Right lung (tissue), 2 donors: ENCODE measurements at regions not wholly inside any gene's neighbourhood (a gene's known extent, or its start where the extent isn't known, plus 50 kb on each side); places are given as distances from the start of the nearest gene placed in this dataset.
A peak's percentile ranks its signal among the peaks of the same experiment; 100 is the strongest.
"Not testable (repeated sequence)": the region's sequence is repeated elsewhere in the genome, so short reads cannot be mapped to it uniquely, and the experiment has no call there.

ENCODE experiments used
- DNase-seq, 2 donors: peaks; one replicate each; pipeline ENCODE4 v3.0.0-alpha.2; 2013

DNA sequence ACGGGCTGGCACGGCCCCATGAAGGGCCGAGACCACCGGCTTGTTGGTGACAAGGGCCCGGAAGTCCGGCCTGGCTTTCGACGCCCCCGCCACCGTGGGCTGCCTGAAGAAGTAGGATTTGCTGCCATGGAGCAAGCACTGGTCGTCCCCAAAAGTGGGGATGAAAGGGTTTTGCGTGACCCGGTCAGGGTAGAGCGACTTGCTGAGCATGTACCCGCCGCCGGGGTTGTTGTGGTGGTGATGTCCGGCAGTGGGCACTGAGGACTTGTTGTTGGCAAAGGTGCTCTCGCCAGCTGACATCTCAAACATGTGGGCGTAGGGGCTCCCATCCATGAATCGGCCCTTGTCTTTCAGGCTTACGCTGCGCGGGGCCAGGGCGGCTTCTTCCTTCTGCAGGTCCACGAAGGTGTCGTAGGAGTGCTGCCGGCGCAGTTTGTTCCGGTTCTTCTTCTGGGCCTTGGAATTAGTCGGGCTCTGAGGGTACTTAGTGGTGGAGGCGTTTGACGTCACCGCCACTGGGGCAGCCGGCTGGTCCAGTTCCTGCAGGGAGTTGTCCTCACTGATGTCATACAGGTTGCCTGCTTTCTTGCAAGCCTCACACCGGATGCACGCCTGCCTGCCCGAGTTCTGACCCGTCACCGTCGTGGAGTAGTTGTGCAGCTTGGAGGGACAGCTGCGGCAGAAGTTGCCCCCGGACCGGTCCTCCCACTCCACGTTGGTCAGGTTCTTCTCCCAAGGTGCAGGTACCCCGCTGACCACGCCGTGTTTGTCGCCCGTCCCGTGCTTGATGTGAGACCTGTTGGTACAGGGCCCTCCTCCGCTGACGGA, 366.6 kb downstream of the EMP1 start:
- DNase-seq, result no peak

DNA sequence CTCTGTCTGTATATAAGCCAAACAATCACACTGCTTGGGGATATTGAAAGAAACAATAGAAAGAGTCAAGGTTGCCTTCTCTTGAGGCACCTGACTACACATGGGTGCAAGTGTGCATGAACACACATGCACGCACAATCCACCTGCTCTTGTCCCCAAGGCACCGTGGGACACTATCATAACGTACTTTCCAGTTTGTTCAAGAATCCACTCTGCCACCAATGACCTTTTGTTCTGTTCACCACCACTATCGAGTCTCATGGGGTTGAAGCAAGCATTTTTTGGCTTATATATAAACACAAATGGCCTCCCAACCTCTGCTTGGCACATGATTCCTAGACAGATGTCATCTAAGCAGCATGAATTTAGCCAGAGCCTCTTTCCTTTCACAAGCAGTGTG, 365.4 kb downstream of the EMP1 start:
- no peak for DNase-seq

DNA sequence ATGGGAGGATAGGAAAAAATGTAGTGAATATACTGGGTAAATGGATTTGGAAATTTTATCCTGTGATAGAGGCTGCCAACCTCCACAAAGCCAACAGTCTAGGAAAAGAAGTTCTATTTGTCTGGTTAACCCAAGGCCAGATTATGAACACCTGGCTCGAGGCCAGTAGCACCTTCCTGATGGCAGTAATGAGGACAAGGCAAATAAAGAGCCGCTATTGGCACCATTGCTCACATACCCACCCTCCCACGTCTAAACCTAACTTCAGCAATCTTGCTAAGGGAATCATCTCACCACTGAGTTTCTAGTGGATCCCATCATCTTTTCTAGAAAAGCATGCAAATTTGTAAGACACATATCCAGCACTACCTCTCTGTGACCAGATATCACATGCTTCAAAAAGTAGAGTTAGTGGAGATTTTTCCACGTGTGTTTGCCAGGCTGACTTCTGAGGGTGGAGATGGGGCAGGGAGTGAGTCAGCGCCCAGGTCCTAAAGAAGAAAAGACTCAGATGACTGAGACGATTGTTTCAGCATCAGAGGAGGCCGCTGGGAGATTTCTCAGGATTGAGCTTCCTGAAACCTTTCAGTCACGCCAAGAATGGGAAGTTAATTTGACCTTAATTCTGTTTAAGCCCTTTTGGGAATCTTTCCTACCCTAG, 362.9 kb downstream of the EMP1 start:
- no peak for DNase-seq

DNA sequence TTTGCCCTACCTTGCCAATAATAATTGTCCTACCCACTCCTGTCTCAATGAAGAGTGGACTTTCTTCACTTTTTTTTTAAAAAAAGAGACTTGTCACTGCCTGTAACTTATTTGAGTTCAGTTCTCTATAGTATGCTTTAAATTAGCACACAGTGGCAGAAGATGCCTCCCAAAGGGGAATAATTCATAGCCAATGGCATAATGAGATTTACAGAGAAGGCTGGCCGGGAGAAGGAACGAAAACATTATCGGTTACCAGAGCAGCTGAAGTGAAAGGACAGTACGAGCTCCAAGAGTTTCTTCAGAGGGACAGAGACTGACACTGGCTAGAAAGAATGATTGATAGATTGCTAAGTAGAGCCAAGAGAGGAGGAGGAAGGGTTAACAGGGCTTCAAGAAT, 356.3 kb downstream of the EMP1 start:
- no peak for DNase-seq

DNA sequence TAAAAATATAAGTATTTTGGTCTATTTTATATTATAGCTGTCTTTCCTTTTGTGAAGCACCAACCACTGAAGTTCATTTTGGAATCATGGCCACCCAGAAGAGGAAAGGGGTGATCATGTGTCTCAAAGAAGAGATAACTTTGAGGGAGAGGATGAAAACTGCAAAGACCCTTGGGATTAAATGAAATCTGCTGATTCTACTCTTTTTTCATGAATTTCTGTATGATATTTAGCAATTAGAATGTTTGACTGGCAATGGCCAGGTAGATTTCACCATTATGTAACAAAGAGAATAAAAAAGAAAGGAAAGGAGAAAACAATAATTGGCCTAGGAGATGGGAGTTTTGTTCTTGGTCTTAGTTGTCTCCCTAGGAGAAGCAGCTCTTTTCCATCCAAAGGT, 350.8 kb downstream of the EMP1 start:
- no peak for DNase-seq

DNA sequence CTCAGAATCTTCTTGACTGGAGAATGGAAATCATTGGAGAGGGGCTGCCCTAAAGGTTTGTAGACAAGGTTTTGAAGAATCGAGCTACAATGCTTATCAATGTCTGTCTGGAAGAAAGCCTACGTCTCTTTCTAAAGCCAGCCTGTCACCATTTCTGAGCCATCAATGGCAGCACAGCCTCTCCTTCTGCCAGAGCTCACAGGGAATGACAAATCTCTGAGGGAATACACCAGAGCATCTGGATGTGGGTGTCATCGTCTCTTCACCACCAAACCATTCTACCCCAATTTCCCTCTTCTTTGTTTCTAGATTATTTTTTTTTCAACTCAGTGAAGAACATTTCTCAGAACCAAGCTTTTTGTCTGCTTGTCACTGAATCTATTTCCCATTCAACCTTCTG, 349.7 kb downstream of the EMP1 start:
- DNase-seq, result no peak

DNA sequence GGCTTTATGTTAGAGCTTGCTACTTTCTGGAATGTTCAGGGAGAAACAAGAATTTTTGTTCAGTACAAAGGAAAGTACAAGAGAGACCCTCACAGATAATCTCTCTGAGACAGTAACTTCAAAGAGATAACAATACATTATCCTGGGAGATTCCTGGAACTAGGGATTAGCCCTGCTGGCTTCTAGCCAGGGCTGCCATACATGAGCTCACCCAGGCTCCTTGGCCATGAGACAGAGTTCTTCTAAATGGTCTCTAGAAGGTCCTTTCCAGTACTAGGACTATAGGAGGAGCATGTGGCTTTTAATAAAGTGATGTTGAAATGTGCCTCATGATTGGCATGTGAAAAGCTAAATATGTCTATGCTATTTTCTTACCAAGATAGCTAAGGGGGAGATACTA, 342.5 kb downstream of the EMP1 start:
- DNase-seq, result no peak

DNA sequence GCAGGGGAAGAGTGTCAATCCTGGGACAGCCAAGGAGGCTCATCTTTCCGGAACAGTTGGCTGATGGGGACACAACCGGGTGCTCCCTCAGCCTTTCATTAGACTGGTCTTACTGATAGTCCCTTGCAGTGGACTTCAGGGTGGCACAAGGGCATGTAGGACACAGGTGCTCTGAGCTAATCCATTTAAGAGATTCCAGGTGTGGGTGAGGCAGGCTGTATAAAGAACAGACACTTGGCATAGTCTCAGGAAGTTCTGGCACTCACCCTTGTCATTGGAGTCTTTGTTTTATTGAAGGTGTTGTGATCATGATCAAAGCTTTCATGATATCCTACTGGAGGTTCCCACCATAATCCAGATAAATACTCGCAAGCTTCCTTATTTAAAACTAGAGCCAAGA, 341.6 kb downstream of the EMP1 start:
- DNase-seq, result no peak

DNA sequence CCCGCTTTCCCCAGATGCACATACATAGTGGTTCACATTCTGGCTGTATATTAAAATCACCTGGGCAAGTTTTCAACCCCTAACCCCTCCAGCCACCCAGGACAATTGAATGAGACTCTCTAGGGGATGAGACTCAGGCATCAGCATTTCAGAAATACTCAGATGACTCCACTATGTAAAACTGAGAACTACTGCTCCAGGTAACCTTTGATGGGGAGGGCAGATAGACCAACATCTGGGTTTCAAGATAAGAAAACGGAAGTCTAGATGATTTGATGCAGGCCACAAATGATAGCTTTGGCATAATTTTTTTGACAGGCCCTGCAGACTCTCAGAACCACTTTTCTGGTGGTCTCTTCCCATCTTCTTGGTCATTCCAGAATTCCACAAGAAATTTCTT, 341.1 kb downstream of the EMP1 start:
- DNase-seq, result no peak

DNA sequence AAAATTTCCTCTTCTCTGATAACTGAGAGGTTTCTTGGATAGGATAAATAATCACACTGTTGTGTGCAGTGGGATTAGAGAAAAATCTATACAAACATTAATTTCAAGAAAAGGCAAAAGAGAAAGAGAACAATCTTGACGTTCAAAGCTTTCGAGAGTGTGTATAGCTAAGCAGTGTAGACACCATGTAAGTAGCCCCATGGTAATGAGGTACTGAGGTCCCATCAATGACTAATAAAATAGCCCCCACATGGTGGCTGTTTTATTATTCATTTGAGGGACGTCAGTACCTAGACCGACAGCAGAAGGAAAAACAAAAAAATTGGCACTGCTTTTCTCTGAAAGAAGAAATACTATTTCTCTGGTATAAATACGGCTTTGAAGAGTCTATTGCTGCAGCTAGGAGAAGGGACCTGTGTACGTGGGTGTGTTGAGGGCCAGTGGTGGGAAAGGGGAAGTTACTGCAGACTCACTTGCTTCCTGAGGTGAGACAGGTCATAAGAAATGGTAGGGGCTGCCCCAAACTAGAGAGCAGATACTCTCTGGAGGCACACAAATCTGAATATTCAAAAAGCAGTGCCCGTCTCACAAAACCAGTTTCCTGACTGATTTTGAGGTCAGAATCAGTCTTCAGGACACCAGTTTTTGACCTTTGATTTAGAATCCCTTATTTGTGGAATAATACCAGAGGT, 339.8 kb downstream of the EMP1 start:
- DNase-seq, result no peak

DNA sequence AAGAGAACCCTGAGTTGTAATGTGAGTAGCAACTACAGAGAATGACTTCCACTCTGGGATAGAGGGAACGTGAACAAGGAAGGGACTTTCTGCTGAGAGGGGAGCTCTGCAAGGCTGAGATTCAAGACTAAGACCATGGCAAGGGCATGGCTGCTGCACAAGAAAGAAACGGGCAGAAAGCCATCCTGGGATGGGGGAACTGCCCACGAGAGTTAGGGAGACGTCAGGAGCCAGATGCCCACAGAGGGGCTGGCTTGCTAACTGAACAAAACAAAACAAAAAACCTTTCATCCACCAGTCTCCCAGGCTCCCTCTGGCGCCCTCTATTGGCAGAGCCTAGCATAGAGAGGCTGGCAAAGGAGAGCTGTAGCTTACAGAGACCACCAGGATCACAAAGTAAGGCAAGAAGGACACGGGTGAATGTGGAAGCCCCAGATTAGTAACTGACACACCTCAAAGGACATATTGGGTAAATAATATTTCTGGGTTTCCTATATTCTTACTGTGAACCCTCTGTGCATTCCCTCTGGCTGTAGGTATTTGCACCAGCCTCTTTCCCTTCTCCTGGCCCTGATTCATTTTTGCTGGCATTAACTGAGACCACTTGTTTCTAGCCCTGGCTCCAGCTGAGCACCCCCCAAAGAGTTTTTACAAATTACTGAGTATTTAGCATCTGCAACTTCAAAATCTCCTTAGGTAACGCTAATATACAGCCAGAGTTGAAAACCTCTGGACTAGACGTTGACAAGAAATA, 338.3 kb downstream of the EMP1 start:
- peak; percentile 52 to 59 for DNase-seq

DNA sequence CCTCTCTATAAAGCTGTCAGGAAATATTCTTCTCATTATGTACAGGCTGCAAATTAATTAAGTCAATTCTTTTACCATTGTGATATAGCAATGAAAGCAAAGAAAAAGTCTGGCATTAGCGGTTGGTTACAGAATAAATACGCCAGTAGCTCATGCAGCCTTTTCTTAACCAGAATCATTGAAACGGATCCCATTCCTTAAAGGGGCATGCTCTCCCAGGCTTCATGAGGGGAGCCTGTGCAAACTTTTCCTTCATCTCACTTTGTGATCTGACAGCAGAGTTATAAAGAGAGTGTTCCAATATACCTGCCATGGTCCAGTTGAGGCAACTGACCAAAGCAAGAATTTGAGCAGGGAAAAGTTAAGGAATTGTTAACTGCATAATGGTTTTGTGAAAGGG, 337.7 kb downstream of the EMP1 start:
- DNase-seq, result no peak

DNA sequence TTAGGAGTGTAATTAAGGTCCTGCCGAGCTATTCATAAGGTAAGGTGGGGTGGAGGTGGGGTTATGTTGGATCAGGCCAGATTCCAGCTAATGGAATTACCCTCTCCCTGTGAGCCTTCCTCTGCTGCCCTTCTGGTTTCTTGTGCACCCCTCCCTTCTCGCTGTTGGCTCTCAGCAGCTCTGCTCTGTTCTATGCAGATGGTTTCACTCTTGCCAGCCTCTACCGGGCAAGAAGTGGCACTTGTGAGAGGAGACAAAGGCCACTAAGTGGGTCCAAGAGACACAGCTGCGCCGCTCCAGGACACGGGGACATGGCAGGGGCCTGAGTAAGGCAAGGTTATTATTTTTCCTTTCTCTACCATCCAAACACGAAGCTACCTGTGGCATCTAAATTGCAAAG, 334.4 kb downstream of the EMP1 start:
- no peak for DNase-seq

DNA sequence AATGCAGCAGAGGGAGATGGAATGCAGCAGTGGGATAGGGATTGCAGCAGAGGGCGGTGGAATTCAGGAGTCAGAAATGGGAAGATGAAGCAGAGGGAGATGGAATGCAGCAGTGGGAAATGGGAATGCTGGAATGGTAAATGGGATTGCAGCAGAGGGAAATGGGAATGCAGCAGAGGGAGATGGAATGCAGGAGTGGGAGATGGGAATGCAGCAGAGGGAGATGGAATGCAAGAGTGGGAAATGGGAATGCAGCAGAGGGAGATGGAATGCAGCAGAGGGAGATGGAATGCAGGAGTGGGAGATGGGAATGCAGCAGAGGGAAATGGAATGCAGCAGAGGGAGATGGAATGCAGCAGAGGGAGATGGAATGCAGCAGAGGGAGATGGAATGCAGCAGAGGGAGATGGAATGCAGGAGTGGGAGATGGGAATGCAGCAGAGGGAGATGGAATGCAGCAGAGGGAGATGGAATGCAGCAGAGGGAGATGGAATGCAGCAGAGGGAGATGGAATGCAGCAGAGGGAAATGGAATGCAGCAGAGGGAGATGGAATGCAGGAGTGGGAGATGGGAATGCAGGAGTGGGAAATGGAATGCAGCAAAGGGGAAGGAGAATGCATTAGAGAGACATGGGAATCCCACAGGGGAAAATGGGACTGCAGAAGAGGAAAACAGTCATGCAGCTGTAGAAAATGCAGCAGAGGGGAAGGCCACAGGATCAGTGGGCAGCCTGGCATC, 329.8 kb downstream of the EMP1 start:
- DNase-seq, result not testable (repeated sequence)

DNA sequence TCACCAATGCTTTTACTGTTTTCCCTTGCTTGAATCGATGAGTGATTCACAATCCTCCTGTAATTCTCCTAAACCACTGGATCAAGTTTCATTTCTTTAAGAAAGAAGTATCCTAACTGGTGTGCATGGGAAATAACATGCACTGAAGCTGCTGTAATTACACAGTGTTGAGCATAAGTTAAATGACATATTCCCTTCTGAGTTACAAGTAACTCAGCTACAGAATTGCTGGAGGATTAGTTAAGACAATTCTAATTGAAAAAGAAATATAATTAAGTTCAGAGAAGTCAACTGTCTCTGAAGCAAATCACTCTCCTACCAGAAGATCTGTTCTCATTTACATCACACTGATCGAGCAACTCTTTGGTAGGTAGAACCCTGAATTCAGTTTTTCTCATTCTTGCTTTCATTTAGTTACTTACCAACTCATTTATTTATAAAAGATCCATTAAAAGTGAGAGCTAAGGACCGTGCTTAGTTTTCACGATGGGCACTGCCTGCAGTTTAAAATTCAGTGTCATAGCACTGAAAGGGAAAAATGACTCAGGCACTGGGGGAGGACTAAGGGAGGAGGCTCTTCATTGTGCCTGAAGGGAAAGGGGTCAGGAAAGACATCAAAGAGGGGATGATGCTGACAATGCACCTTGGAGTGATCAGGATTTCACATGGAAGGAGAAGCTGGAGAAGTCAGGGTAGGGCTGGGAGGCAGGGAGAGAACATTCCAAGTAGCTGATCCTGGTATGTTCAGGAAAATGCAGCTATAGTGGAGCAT, 327.2 kb downstream of the EMP1 start:
- DNase-seq, result no peak

DNA sequence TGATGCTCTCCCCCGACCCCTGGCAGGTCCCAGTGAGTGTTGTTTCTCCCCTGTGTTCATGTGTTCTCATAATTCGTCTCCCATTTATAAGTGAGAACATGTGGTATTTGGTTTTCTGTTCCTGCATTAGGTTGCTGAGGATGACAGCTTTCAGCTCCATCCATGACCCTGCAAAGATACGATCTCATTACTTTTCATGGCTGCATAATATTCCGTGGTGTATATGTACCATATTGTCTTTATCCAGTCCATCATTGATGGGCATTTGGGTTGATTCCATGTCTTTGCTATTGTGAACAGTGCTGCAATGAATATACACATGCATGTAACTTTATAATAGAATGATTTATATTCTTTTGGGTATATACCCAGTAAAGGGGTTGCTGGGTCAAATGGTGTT, 321.5 kb downstream of the EMP1 start:
- not testable (repeated sequence) for DNase-seq

DNA sequence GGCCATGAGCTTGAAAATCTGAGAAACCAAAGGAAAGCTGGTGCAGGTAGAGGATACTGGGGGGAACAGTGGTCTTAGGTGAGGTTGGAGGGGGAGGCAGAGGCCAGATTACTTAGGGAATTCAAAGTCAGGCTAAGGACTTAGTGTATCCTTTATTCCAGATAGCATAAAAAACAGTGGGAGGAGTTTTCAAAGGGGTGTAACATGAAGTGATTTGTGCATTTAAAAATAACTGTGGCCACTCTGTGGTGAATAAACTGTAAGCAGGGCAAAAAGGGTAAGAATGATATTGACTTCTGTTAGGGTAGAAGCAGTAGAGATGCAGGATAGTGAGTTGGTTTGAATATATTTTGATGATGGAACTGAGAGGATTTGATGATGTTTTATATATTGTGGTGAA, 313.2 kb downstream of the EMP1 start:
- DNase-seq, result no peak

DNA sequence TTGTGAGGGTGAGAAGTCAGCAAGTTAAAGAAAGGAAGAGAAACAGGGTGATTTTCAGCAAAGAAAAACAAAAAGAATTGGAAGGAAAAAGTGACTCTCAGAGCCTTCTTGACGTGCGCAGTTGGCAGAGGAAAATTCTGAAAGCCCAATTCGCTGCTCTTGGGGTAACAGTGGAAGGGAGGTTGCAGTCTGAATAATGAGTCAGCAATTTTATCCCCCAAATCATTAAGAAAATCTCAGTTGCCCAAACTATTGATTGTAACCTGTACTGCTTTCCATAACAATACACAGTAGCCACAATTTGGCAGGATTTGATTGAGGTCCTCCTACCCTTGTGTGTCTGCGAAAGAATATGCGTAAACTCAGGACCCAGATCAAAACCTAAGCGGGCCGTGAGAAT, 309.1 kb downstream of the EMP1 start:
- DNase-seq, result no peak

DNA sequence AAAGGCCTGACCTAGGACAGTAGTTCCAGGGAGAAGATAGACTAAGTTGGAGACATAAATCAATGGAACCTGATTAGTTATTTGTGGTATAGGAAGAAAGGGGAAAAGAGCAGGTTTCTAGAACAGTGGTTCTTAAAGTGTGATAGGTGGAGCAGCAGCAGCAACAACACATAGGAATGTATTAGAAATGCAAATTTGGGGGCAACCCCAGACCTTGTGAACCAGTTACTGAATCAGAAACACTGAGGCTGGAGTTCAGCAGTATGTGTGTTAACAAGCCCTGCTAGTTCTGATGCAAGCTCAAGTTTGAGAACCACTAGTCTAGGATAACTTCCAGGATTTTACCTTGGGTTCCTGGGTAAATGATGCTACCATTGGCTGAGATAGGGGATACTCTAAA, 308.7 kb downstream of the EMP1 start:
- DNase-seq, result no peak

DNA sequence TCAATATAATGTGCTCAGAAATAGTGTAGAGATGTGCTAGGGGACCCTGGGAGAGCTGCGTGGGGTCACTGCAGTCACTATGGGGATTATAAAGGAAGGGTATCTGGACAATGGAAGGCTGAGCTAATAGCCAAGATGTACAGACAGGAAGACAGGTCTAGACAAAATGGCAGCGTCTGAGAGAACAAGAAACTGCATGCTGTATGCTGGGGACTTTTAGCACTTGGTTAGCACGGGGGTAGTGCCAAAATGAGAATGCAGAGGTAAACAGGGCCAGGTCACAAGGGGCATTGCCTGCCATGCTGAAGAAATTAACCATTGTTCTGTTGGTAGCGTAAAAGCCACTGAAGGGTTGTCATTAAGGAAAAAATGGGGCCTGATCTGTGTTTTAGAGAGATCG, 308.2 kb downstream of the EMP1 start:
- no peak for DNase-seq

DNA sequence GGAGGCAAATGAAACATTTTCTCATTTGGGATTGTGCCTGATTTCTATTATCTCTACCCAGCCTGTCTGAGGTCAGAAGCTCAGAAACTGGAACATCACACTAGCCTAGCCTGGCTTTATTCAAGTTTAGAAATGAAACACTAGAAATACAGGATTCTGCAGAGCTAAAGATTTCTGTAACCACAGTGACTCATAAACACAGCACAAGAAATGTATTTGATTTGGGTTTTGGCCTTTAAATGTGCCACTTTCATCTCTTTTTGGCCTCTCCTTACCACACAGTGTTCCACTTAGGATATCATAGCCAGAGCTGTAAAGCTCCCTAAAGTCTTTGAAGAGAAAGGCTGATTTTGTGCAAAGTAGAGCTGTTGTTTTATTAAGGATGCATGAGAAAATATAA, 307.5 kb downstream of the EMP1 start:
- no peak for DNase-seq
